ENCODE measurements at regions not wholly inside any gene's neighbourhood (a gene's known extent, or its start where the extent isn't known, plus 50 kb on each side); places are given as distances from the start of the nearest gene placed in this dataset.

DNA sequence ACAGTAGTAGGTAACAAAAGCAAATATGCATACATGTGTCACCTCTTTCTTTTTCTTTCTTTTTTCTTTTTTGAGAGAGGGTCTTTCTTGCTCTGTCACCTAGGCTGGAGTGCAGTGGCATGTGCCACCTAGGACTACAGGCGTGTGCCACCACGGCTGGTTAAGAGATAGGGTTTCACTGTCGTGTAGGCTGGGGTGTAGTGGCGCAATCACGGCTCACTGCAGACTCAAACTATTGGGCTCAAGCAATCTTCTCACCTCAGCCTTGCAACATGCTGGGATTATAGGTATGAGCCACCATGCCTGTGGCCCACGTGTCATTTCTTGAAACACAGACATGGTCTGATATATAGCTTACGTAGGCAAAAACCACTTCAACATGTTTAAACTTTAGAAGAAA lies 397.7 kb upstream of the PMFBP1 start:
- peaks cover 0 to 9% (median 0%) of the 10 kb centered on the region in 9 donors for H3K9me3 Mint-ChIP-seq
- no peaks in the 10 kb centered on the region for H3K36me3 Mint-ChIP-seq
- H3K27ac Mint-ChIP-seq = no peak overlapping the region
- no peaks in the 10 kb centered on the region for H3K27me3 Mint-ChIP-seq
- H3K4me3 Mint-ChIP-seq = no peak overlapping the region
- ATAC-seq (no peak), DNase-seq (no peak)
- no peaks in the 10 kb centered on the region for H3K4me1 Mint-ChIP-seq
- POLR2A ChIA-PET = no interaction called here

DNA sequence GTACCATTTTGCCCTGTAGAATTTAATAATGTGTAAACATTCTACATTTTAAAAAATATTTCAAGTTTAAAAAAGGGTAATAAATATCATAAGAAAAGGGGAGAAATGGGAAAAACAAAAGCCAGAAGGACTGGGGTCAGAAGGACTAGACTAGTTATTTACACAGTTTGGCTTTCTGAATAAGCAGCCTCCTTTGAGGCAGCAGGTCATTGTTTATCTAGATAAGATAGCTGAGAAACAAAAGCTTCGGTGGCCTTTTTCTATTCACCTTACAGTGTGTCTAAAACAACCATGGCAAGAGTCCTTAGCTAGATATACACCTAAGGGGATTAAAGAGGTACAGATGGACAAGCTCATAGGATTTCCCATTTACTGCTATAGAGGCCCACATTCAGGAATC lies 396.5 kb upstream of the PMFBP1 start:
- no peak for ATAC-seq
- H3K36me3 Mint-ChIP-seq = no peaks in the 10 kb centered on the region

DNA sequence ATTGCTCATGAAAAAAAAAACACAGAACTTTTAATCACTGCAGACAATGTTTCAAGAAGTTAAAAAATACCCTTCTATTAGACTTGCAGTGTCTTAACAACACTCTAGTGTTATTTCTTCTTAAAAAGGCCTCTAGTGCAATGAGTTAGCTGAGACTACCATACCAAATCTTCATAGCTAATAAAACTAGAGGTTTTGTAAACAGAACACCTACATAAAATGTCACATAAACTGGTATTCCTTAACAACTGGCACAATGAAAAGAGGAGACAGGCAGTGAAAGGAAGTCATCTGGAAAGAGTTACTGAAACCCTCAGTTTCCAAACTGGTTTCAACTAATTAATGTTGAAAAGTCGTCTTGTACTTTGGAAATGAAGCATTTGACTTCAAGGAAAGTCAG lies 394.2 kb upstream of the PMFBP1 start:
- Mint-ChIP-seq H3K4me1 (no peaks in the 10 kb centered on the region), H3K9me3 (peaks cover 0 to 3% (median 0%) of the 10 kb centered on the region in 9 donors), H3K36me3 (no peaks in the 10 kb centered on the region), H3K27ac (no peak overlapping the region), H3K4me3 (no peak overlapping the region), H3K27me3 (no peaks in the 10 kb centered on the region)
- POLR2A ChIA-PET = interaction anchor here (0.7 kb wide), 1 partner anchor 1440 kb away, joined by 3 read pairs; no protein-coding TSS in a partner anchor
- ATAC-seq (no peak), DNase-seq (no peak)

More for the DNA sequence above, 396.5 kb upstream of the PMFBP1 start:
- no peaks in the 10 kb centered on the region for H3K27me3 Mint-ChIP-seq
- no peak overlapping the region for H3K27ac Mint-ChIP-seq
- peaks cover 0 to 9% (median 0%) of the 10 kb centered on the region in 9 donors for H3K9me3 Mint-ChIP-seq
- H3K4me3 Mint-ChIP-seq = no peak overlapping the region
- POLR2A ChIA-PET = no interaction called here
- DNase-seq = no peak
- H3K4me1 Mint-ChIP-seq = no peaks in the 10 kb centered on the region

DNA sequence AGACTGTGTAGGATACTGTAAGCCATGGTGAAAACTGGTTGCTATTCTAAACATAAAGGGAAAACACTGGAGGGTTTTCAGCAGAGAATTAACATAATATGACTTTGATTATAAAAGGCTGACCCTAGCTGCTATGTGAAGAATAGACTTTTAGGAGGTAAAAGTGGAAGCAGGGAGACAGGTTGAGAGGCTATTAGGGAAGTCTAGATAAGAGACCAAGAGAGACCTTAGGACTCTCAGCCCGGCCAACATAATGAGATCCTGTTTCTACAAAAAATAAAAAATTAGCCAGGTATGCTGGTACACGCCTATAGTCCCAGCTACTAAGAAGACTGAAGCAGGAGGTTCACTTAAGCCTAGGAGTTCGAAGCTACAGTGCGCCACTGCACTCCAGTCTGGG lies 393.2 kb upstream of the PMFBP1 start:
- no peak overlapping the region for H3K27ac Mint-ChIP-seq
- ATAC-seq (no peak), DNase-seq (no peak)
- POLR2A ChIA-PET = no interaction called here
- H3K36me3 Mint-ChIP-seq = no peaks in the 10 kb centered on the region
- H3K4me3 Mint-ChIP-seq = no peak overlapping the region
- peaks cover 0 to 2% (median 0%) of the 10 kb centered on the region in 9 donors for H3K9me3 Mint-ChIP-seq
- peaks cover 0 to 2% (median 0%) of the 10 kb centered on the region in 4 donors for H3K4me1 Mint-ChIP-seq
- no peaks in the 10 kb centered on the region for H3K27me3 Mint-ChIP-seq

DNA sequence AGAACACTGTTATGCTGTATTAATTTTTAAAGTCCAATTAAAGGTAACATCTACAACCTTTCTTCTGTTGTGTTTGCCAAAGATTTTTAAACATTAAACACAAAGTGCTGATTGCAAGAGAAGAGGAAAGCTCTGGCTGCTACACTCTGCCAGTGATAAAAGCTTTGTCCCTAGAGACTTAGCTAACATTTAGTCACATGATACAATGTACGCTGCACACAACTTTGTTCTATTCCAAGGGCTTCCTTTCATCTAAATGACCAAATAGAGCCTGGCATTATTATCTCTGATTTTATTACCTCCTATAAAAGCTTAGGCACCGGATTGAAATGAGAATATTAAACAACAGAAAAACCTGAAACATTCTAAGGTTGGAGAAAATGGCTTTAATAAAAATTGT lies 388.7 kb upstream of the PMFBP1 start:
- POLR2A ChIA-PET = no interaction called here
- DNase-seq (no peak), ATAC-seq (no peak)
- H3K4me3 Mint-ChIP-seq = no peak overlapping the region
- H3K36me3 Mint-ChIP-seq = no peaks in the 10 kb centered on the region
- peaks cover 0 to 2% (median 0%) of the 10 kb centered on the region in 4 donors for H3K4me1 Mint-ChIP-seq
- H3K9me3 Mint-ChIP-seq = peaks cover 0 to 2% (median 0%) of the 10 kb centered on the region in 9 donors
- no peaks in the 10 kb centered on the region for H3K27me3 Mint-ChIP-seq
- H3K27ac Mint-ChIP-seq = no peak overlapping the region

DNA sequence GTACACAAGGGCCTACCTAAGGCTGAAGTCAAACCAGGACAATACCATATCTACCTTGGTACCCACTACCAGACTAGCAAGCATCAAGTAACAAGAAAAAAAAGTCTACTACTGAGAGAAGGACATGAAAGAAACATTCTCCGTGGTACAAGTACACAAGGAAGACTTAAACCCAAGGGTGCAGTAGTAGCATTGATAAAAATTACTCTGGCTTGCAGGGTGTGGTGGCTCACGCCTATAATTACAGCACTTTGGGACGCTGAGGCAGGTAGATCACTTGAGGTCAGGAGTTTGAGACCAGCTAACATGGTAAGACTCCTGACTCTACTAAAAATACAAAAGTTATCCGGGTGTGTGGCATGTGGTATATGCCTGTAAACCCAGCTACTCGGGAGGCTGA lies 386.5 kb upstream of the PMFBP1 start:
- POLR2A ChIA-PET = no interaction called here
- DNase-seq (no peak), ATAC-seq (no peak)
- H3K27ac Mint-ChIP-seq = no peak overlapping the region
- H3K4me3 Mint-ChIP-seq = no peak overlapping the region
- peaks cover 0 to 4% (median 2%) of the 10 kb centered on the region in 3 donors for H3K36me3 Mint-ChIP-seq
- H3K9me3 Mint-ChIP-seq = peaks cover 0 to 2% (median 0%) of the 10 kb centered on the region in 9 donors
- no peaks in the 10 kb centered on the region for H3K27me3 Mint-ChIP-seq
- peaks cover 0 to 2% (median 0%) of the 10 kb centered on the region in 4 donors for H3K4me1 Mint-ChIP-seq

DNA sequence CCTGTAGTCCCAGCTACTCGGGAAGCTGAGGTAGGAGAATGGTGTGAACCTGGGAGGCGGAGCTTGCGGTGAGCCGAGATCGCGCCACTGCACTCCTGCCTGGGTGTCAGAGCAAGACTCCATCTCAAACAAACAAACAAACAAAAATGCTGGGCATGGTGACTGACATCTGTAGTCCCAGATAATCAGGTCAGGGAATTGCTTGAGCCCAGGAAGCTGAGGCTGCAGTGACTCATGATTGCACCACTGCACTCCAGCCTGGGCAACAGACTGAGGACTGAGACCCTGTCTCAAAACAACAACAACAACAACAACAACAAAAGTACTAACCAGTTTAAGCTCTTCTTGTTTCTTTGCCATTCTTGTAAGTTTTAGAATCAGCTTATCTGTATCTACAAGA lies 383.0 kb upstream of the PMFBP1 start:
- ATAC-seq (no peak), DNase-seq (no peak)
- peaks cover 0 to 17% (median 3%) of the 10 kb centered on the region in 9 donors for H3K9me3 Mint-ChIP-seq
- no peak overlapping the region for H3K27ac Mint-ChIP-seq
- no peak overlapping the region for H3K4me3 Mint-ChIP-seq
- no peaks in the 10 kb centered on the region for H3K4me1 Mint-ChIP-seq
- peaks cover 0 to 14% (median 11%) of the 10 kb centered on the region in 3 donors for H3K36me3 Mint-ChIP-seq
- POLR2A ChIA-PET = no interaction called here
- H3K27me3 Mint-ChIP-seq = no peaks in the 10 kb centered on the region

DNA sequence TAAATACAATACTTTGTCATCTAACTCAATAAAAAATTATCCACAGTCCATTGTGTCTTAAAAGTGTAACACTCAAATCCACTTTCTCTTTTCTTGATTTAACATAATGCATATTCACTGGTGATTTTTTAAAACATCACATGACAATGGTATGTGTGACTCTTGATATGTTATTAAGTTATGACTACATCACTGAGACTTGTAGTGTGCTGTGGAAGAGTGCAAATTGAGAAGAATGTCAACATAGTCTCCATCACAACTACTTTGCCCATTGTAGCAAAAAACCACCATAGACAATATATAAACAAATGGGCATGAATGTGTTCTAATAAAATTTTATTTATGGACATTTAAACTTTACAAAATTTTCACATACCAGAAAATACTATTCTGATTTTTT lies 380.7 kb upstream of the PMFBP1 start:
- POLR2A ChIA-PET = no interaction called here
- no peak for ATAC-seq
- no peaks in the 10 kb centered on the region for H3K4me1 Mint-ChIP-seq
- DNase-seq = no peak
- no peak overlapping the region for H3K4me3 Mint-ChIP-seq
- H3K27me3 Mint-ChIP-seq = no peaks in the 10 kb centered on the region
- peaks cover 0 to 27% (median 15%) of the 10 kb centered on the region in 3 donors for H3K36me3 Mint-ChIP-seq
- H3K9me3 Mint-ChIP-seq = peaks cover 0 to 24% (median 12%) of the 10 kb centered on the region in 9 donors
- no peak overlapping the region for H3K27ac Mint-ChIP-seq

DNA sequence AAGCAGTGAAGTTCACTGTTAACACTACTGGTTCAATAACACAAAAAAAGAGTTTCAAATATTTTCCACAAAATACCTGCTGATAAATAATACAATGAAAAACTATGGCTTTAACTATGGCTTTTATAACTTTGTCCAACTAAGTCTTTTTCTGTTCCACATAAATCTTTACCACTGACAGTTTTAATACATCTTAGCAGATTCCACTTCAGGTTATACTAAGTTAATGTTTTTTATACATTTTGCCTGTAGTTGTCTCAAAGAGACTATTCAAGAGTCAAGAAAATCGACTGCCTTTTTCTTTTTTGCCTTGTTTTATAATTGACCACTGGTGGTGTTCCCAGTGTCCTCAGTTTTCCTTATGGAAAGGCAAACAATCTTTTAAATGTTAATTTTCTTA lies 379.7 kb upstream of the PMFBP1 start:
- Mint-ChIP-seq H3K4me3 (no peak overlapping the region), H3K27ac (no peak overlapping the region), H3K9me3 (peaks cover 0 to 34% (median 12%) of the 10 kb centered on the region in 9 donors), H3K4me1 (no peaks in the 10 kb centered on the region), H3K27me3 (no peaks in the 10 kb centered on the region), H3K36me3 (peaks cover 0 to 30% (median 15%) of the 10 kb centered on the region in 3 donors)
- no peak for DNase-seq
- ATAC-seq = no peak
- POLR2A ChIA-PET = no interaction called here

DNA sequence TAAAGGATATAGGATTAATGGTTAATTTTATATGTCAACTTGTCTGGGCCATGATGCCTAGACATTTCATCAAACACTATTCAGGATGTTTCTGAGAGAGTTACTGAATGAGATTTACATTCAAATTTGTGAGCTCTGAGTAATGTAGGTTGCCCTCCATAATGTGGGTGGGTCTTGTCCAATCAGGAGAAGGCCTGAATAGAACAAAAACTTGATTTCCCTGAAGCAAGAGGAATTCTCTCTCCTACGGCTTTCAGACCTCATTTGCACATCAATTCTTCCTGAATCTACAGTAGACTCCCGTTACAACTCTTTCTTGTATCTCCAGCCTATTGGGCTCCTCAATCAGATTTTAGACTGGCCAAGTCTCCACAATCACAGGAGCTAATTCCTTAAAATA lies 377.9 kb upstream of the PMFBP1 start:
- POLR2A ChIA-PET = no interaction called here
- DNase-seq (no peak), ATAC-seq (no peak)
- Mint-ChIP-seq H3K27ac (no peak overlapping the region), H3K36me3 (peaks cover under 1 to 30% (median 11%) of the 10 kb centered on the region in 3 donors), H3K4me1 (no peaks in the 10 kb centered on the region), H3K4me3 (no peak overlapping the region), H3K27me3 (no peaks in the 10 kb centered on the region), H3K9me3 (peaks cover 0 to 41% (median 15%) of the 10 kb centered on the region in 9 donors)

DNA sequence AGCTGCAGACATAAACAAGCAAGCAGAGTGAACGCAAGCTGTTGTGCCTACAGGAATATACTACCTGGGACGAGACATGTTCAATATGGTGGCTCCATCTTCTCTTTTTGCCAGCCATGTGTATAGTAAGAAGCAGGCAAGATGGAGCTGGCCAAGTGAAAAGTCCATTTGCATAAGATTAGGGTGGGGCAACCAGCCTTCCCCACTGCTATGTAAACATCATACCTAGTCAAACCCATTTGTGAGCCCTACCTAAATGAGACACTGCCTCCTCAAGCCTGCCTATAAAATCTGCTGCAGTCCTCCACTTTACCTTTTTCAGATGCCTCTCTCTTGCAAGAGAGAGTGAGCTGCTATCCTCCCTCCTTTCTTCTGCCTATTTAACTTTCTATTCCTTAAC lies 370.1 kb upstream of the PMFBP1 start:
- H3K4me1 Mint-ChIP-seq = peaks cover 0 to 2% (median 0%) of the 10 kb centered on the region in 4 donors
- H3K27me3 Mint-ChIP-seq = peaks cover 0 to 7% (median 0%) of the 10 kb centered on the region in 5 donors
- POLR2A ChIA-PET = no interaction called here
- DNase-seq (no peak), ATAC-seq (no peak)
- H3K27ac Mint-ChIP-seq = no peak overlapping the region
- H3K4me3 Mint-ChIP-seq = no peak overlapping the region
- peaks cover 0 to 14% (median 4%) of the 10 kb centered on the region in 9 donors for H3K9me3 Mint-ChIP-seq
- peaks cover 2 to 7% (median 6%) of the 10 kb centered on the region in 3 donors for H3K36me3 Mint-ChIP-seq

DNA sequence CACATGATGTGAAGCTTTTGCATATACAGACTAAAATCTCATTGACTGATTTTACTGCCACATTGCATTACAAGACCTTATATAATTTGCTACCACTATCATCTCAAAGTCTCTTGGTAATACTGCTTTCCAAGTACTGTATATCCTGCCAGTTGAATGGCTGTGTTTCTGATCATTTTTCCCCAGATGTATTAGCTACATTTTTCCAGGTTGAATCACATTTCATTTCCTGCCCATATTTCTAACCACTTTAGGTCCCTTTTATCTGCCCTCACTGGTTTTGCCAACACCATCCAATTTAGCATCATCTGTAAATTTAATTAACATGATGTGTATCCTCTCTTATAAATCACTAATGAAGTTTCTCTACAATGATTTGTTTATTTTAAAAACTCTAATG lies 365.7 kb upstream of the PMFBP1 start:
- Mint-ChIP-seq H3K9me3 (peaks cover 0 to 5% (median 0%) of the 10 kb centered on the region in 9 donors), H3K4me3 (no peak overlapping the region), H3K27me3 (peaks cover 0 to 3% (median 0%) of the 10 kb centered on the region in 5 donors), H3K4me1 (peaks cover 0 to 2% (median 0%) of the 10 kb centered on the region in 4 donors), H3K36me3 (peaks cover 0 to 6% (median 3%) of the 10 kb centered on the region in 3 donors), H3K27ac (no peak overlapping the region)
- POLR2A ChIA-PET = no interaction called here
- DNase-seq (no peak), ATAC-seq (no peak)

DNA sequence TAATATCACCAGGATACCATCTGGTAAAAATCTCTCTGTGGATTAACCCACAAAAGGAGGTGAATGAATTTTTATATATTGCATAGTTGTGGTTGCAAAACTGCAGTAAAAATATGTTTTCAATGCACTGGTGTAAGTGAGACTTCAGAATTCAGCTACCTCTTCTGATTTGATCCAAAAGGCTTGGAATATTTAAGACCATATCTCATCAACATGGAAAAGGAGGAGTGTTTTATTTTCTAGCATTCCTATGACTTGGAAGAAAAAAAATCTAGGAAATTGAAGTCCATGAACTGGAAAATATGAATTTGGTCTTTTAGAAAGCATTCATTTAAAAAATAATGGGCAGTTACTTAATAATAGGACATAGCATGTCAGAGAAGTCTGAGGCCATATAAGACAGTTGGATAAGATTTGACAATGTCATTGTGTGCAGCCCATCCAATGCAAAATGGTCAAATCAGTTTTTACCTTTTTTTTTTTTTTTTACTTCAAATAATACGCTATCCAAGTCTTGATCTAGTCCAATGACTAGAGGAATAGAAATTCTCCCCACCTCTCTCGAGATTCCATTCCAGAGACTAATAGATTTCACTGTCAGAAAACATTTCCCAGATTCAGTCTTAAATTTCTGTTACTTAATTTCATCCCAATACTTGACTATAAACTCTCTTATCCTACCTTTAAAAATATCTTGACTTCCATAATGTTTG lies 364.9 kb upstream of the PMFBP1 start:
- Mint-ChIP-seq H3K4me3 (no peak overlapping the region), H3K4me1 (no peaks in the 10 kb centered on the region), H3K36me3 (peaks cover under 1 to 6% (median 3%) of the 10 kb centered on the region in 3 donors), H3K9me3 (peaks cover 0 to 7% (median 4%) of the 10 kb centered on the region in 9 donors), H3K27ac (no peak overlapping the region), H3K27me3 (no peaks in the 10 kb centered on the region)
- POLR2A ChIA-PET = no interaction called here
- ATAC-seq (no peak), DNase-seq (no peak)
